Endothelial cell of umbilical vein (primary cell): ENCODE measurements at regions not wholly inside any gene's neighbourhood (a gene's known extent, or its start where the extent isn't known, plus 50 kb on each side); places are given as distances from the start of the nearest gene placed in this dataset.

Experiments
- BruUV-seq: library from RNA; stranded (reverse); fragments of 400-500 nt; replicated peaks from 2 replicates; lab custom pipeline; 2021; lab: Mats Ljungman, UMichigan
- CTCF ChIA-PET: fragments of 300-600, 350-600 bp; sonication (Branson Sonifier 250); formaldehyde crosslinking; loops from one replicate; lab custom pipeline; 2021; ENCODE audit warnings: antibody characterized with exemption, inconsistent platforms; lab: Charles Lee
- POLR2A ChIA-PET: fragments of 300-600, 350-600 bp; sonication (Branson Sonifier 250); formaldehyde crosslinking; loops from one replicate; lab custom pipeline; 2021; ENCODE audit warnings: antibody characterized with exemption, inconsistent platforms; lab: Charles Lee
- DNase-seq: peaks from one replicate; pipeline ENCODE4 v3.0.0-alpha.2; 2011; ENCODE audit warnings: low read depth, low spot score
- FAIRE-seq: peaks from 2 replicates; lab custom pipeline; 2011; peaks lifted over from hg19 to GRCh38; lab: Jason Lieb, UNC
- H2AFZ ChIP-seq: 2 replicates; pipeline ENCODE4 v1.6.0; 2012; ENCODE audit warnings: low read depth, low read length, control low read depth, inconsistent platforms
- H3K27ac ChIP-seq: 2 replicates; pipeline ENCODE4 v1.5.1; 2011; ENCODE audit warnings: low read depth, mild to moderate bottlenecking, control low read depth, low read length, moderate library complexity; ENCODE audit not compliant: insufficient read depth
- H3K27me3 ChIP-seq, 2 experiments: 2 replicates each; pipeline versions ENCODE4 v1.6.0 to v1.6.1; 2011; ENCODE audit warnings: low read length in 2 of 2, mixed read lengths in 1 of 2; ENCODE audit not compliant: control insufficient read depth in 2 of 2, insufficient read depth in 2 of 2
- H3K36me3 ChIP-seq, 2 experiments: 2 replicates in 1 of 2; 3 replicates in 1 of 2; pipeline ENCODE4 v1.5.1; 2011; ENCODE audit warnings: low read length in 2 of 2, mild to moderate bottlenecking in 1 of 2, moderate library complexity in 1 of 2; ENCODE audit not compliant: control insufficient read depth in 2 of 2, insufficient read depth in 2 of 2; ENCODE audit errors: extremely low read depth in 1 of 2
- H3K4me1 ChIP-seq: 3 replicates; pipeline ENCODE4 v1.5.1; 2011; ENCODE audit warnings: mild to moderate bottlenecking, low read length; ENCODE audit not compliant: control insufficient read depth, insufficient read depth; ENCODE audit errors: extremely low read depth
- H3K4me2 ChIP-seq: 2 replicates; pipeline ENCODE4 v1.6.1; 2011; ENCODE audit warnings: low read length, control low read depth, mixed read lengths; ENCODE audit not compliant: insufficient read depth
- H3K4me3 ChIP-seq, 3 experiments: fragments of 200-600 bp in 1 of 3; sonication (generic), shearing (Covaris generic) in 1 of 3; replicated peaks in 1 of 3; 2 replicates each; pipeline ENCODE4 v1.5.1; 2011 to 2016; ENCODE audit warnings: control low read depth in 3 of 3, low read length in 3 of 3, mild to moderate bottlenecking in 2 of 3, inconsistent platforms in 1 of 3, low read depth in 1 of 3, moderate library complexity in 1 of 3; ENCODE audit not compliant: insufficient read depth in 1 of 3
- H3K79me2 ChIP-seq: 2 replicates; pipeline ENCODE4 v1.6.0; 2012; ENCODE audit warnings: low read length, inconsistent platforms; ENCODE audit not compliant: control insufficient read depth, insufficient read depth
- H3K9ac ChIP-seq: replicated peaks from 2 replicates; pipeline ENCODE3; 2011; ENCODE audit warnings: low read length, control low read depth; ENCODE audit not compliant: insufficient read depth; ENCODE audit errors: extremely low read depth
- H3K9me1 ChIP-seq: replicated peaks from 3 replicates; pipeline ENCODE4 v1.6.0; 2011; ENCODE audit warnings: mild to moderate bottlenecking, low read length; ENCODE audit not compliant: control insufficient read depth, insufficient read depth; ENCODE audit errors: extremely low read depth
- H3K9me3 ChIP-seq: replicated peaks from 2 replicates; pipeline ENCODE4 v1.5.1; 2012; ENCODE audit warnings: low read length, inconsistent platforms; ENCODE audit not compliant: control insufficient read depth, insufficient read depth
- H4K20me1 ChIP-seq: replicated peaks from 2 replicates; pipeline ENCODE3; 2011; ENCODE audit warnings: mild to moderate bottlenecking, low read length; ENCODE audit not compliant: control insufficient read depth, insufficient read depth; ENCODE audit errors: extremely low read depth
- CTCF ChIP-seq, 2 donors: IDR thresholded peaks; 1 replicate in 1 of 2; 2 replicates in 1 of 2; pipeline ENCODE4 v1.5.1; 2011; ENCODE audit warnings: low read length in 2 of 2, mild to moderate bottlenecking in 2 of 2, moderate library complexity in 2 of 2, control low read depth in 1 of 2, inconsistent platforms in 1 of 2, low read depth in 1 of 2; ENCODE audit not compliant: insufficient read depth in 1 of 2; ENCODE audit errors: extremely low read depth in 1 of 2
- EZH2 ChIP-seq: IDR thresholded peaks from 2 replicates; pipeline ENCODE4 v1.6.1; 2012; ENCODE audit warnings: borderline replicate concordance, low read depth, mild to moderate bottlenecking, moderate library complexity, low read length, inconsistent platforms; ENCODE audit not compliant: severe bottlenecking
- FOS ChIP-seq: IDR thresholded peaks from 2 replicates; pipeline ENCODE4 v1.6.1; 2011; ENCODE audit warnings: mild to moderate bottlenecking, low read length, moderate library complexity, borderline replicate concordance; ENCODE audit not compliant: insufficient read depth
- GATA2 ChIP-seq: IDR thresholded peaks from 2 replicates; pipeline ENCODE4 v1.7.0; 2011; ENCODE audit warnings: low read depth, mild to moderate bottlenecking, moderate library complexity, mixed read lengths, low read length; ENCODE audit not compliant: insufficient read length, insufficient read depth
- JUN ChIP-seq: IDR thresholded peaks from 2 replicates; pipeline ENCODE4 v1.6.1; 2011; ENCODE audit warnings: borderline replicate concordance, low read depth; ENCODE audit not compliant: insufficient read length, insufficient read depth
- MAX ChIP-seq: IDR thresholded peaks from 2 replicates; pipeline ENCODE4 v1.6.1; 2011; ENCODE audit not compliant: insufficient read depth, insufficient read length
- MYC ChIP-seq: IDR thresholded peaks from one replicate; pipeline ENCODE4 v1.6.1; 2011; ENCODE audit warnings: mild to moderate bottlenecking, low read depth, low read length
- POLR2A ChIP-seq: IDR thresholded peaks from 2 replicates; pipeline ENCODE4 v1.6.1; 2012; ENCODE audit warnings: low read depth, mild to moderate bottlenecking, control low read depth, low read length
- POLR2AphosphoS5 ChIP-seq: IDR thresholded peaks from 2 replicates; pipeline ENCODE4 v1.6.1; 2012; ENCODE audit warnings: low read depth, mild to moderate bottlenecking, control low read depth, low read length, moderate library complexity; ENCODE audit not compliant: insufficient read depth
- dilution Hi-C: fragments of 300-500 bp; cut with MboI; formaldehyde crosslinking; loops from one replicate; pipeline ENCODE4 v1.15.0; 2019; ENCODE audit warnings: low sequenced_read_pairs; ENCODE audit not compliant: extremely low pct_ligation_motif_present
- intact Hi-C: fragments of 100-400 bp; cut with micrococcal nuclease; formaldehyde crosslinking; loops from one replicate; pipeline ENCODE4 v1.10.0; 2022

GRCh38 chr19:30107251-30107650 is 165.2 kb downstream of the URI1 start:
- H3K9me1 ChIP-seq: no peaks in the 10 kb centered on the region
- no peak overlapping the region for H3K4me3 ChIP-seq
- CTCF ChIA-PET: no interaction called here
- no peak overlapping the region for H3K27ac ChIP-seq
- H4K20me1 ChIP-seq: no peaks in the 10 kb centered on the region
- H3K9ac ChIP-seq: no peak overlapping the region
- H3K27me3 ChIP-seq: no peaks in the 10 kb centered on the region
- no peak for FAIRE-seq
- intact Hi-C loops (no loop called here), dilution Hi-C loops (no loop called here)
- BruUV-seq: no TSS peak
- H3K4me2 ChIP-seq: no peak overlapping the region
- TF ChIP-seq JUN: no peak
- no peak for TF ChIP-seq MAX
- no peak for TF ChIP-seq FOS
- TF ChIP-seq EZH2: no peak
- TF ChIP-seq MYC: no peak
- TF ChIP-seq POLR2AphosphoS5: no peak
- no peak for TF ChIP-seq GATA2
- no peak for TF ChIP-seq POLR2A
- TF ChIP-seq CTCF (IDR thresholded peaks at IDR 0.05; ENCODE audit: extremely low read depth in 1 of 2, insufficient read depth in 1 of 2, low read depth in 1 of 2, low read length in 2 of 2): no peak
- no peaks in the 10 kb centered on the region for H3K4me1 ChIP-seq
- DNase-seq: no peak
- peaks cover 6% of the 10 kb centered on the region for H3K9me3 ChIP-seq
- H2AFZ ChIP-seq: no peak overlapping the region
- H3K36me3 ChIP-seq: no peaks in the 10 kb centered on the region
- POLR2A ChIA-PET: no interaction called here
- H3K79me2 ChIP-seq: no peaks in the 10 kb centered on the region
